ENCODE measurements at regions not wholly inside any gene's neighbourhood (a gene's known extent, or its start where the extent isn't known, plus 50 kb on each side); places are given as distances from the start of the nearest gene placed in this dataset.
"Not testable (repeated sequence)": the region's sequence is repeated elsewhere in the genome, so short reads cannot be mapped to it uniquely, and the experiment has no call there.

DNA sequence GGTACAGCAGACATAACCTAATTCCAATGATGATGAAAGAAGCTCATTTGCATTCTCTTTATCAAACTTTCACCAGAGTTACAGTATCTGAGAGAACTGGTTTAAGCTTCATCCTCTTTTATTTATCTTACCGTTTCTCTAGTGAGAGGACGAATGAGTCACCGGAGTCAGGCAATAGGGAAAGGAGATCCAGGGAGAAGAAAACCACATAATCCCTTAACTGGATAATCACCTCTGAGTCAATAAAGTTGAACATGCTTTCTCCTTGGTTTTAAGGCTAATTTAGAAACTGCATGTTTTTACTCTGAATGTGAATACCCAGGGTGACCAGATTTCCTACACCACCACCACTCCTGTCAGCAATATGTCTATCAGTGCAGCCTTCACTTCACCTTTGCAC, 313.7 kb upstream of the TBX18 start:
- DNase-seq (ENCODE audit: low spot score), result no peak

GRCh38 chr6:85077098-85077497, 312.7 kb upstream of the TBX18 start:
- no peak for DNase-seq (ENCODE audit: low spot score)

DNA sequence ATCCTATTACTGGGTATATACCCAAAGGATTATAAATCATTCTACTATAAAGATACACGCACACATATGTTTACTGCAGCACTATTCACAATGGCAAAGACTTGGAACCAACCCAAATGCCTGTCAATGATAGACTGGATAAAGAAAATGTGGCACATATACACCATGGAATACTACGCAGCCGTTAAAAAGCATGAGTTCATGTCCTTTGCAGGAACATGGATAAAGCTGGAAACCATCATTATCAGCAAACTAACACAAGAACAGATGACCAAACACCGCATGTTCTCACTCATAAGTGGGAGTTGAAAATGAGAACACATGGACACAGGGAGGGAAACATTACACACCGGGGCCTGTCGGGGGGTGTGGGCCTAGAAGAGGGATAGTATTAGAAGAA, 307.4 kb upstream of the TBX18 start:
- DNase-seq (ENCODE audit: low spot score), result not testable (repeated sequence)

DNA sequence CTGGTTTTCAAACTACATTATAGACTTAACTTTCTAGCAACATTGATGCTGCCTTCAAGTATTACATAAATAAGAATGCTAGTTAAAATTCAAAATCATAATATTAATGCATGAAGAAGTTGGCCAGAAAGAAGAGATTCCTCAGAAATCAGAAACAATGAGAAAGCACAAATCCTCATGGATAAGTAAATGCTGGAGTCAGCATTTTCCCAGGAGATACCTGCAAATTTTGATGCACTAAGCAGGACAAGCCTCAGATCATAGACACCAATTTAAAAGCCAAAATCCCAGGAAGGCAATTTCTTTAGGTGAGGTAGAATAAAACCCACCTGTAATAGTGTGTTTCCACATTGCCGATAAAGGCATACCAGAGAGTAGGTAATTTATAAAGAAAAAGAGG, 305.2 kb upstream of the TBX18 start:
- DNase-seq (ENCODE audit: low spot score), result no peak

GRCh38 chr6:85068221-85068620, 303.8 kb upstream of the TBX18 start:
- no peak for DNase-seq (ENCODE audit: low spot score)

DNA sequence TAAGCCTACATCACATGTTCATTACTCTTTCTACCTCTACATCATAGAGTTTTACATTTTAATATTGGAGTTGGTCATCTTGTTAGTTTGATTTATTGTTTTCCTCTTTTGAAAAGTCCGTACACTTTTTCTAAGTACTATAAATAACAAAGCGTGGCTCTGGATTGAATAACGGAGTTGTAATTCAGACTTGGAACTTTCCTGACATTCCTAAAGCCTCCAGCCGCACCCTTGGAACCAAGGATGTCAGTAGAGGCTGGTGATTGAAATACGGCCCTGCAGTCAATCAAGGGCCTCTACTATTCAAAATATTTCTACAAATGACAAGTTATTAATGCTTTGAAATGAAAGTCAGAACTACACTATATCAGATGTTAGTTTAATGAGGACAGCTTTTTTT, 301.9 kb upstream of the TBX18 start:
- DNase-seq (ENCODE audit: low spot score), result no peak

DNA sequence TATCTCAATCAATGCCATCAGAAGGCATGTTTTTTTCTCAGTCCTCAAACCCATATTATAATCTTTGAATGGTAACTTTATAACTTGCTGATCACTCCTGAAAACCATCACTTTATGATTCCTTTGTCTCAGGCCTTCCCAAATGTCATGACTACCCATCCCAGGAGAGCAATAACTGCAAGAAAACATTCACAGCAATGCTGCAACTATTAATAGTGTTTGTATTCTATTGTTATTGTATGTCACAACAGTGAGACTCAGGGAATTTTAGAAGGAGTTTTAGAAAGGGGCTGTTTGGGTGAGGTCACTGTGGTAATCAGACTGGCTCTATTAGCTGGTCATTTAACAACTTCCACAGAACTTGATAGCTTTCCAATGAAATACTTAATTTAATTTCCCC, 301.4 kb upstream of the TBX18 start:
- no peak for DNase-seq (ENCODE audit: low spot score)

- DNase-seq (ENCODE audit: low spot score), result no peak
Measured at GRCh38 chr6:85063611-85064010, 299.2 kb upstream of the TBX18 start.

DNA sequence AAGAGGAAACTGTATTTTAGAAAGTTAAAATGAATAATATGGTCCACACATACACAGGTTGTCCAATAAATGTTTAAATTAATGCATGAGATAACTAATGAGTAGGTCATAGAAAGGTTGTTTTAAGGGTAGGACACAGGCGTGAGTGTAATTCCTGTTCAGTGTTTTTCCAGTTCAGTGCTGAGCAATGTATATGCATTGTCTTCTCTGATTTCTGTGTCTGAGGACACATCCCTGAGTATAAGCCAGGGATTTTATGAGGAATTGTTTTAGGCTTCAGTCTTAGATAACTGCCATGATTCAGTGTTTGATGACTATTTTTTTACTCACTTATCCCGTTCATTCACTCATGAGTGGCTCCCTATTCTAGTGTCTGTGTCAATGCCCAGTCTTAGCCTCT, 298.5 kb upstream of the TBX18 start:
- no peak for DNase-seq (ENCODE audit: low spot score)

DNA sequence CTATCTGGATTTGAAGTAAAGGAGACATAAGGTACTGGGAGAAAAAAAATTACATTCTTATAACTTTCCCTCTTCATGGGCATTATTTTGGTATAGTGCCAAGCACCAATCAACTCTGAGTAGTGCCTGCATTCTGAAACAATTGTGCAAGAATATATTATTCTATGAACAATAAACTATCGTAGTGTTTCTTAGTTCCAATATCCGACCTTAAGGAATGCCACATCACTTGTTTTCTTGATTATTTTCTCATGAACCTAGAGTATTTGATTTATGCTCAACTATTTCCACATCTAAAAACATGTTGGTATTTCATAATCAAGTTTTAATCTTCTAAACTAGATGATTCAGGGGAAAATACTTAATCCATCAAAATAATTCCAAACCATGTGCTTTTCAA, 294.4 kb upstream of the TBX18 start:
- DNase-seq (ENCODE audit: low spot score), result no peak

DNA sequence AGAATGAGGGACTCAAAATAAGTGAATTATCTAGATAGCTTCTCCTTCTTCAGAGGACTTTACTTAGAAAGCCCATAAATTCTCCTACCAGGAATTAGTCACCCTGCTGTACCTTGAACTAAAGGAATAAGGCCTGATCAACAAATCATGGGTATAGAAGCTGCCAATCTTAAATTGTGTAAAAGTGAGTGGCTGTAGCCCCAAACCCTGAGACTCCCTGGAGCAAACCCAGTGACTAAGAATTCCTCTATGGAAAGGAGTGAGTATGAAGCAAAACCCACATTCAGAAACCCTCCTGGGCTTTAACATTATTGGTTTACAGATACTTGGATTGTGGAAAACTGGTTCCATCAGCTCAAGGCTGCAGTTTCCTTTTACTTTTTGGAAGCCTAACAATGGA, 285.8 kb upstream of the TBX18 start:
- no peak for DNase-seq (ENCODE audit: low spot score)

DNA sequence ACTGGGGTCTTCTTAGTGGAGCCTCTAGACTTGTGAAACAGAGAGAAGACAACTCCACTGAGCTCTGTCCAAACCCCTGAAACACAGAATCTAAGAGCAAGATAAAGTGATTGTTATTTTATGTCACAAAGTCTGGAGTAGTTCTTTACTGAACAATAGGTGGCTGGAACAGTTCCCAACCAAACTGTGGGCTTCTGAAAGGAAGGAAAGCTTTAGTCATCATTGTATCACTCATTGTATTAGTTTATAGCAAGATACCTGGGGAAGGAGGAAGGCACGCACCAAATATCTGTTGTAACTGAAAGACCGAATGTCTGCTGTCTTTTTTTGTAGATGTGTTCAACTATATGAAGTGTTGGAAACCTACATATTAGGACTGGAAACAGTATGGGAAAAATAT, 284.9 kb upstream of the TBX18 start:
- DNase-seq (ENCODE audit: low spot score), result no peak

DNA sequence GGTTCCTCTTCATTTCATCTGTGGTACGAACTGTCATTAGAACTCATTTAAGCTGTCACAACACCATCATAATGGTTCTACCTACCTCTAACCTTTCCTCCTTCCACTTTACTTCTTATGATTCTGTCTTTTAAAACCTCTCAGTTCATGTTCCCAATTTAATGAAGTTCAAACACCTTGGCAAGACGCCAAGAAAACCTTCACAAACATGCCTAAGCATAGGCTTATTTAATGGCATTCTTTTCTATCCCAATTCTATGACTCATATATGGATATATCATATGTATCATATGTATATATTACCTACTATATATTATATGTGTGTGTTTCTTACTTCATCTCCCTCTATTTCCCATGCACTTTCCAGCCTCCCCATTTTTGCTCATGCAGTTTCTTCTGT, 283.4 kb upstream of the TBX18 start:
- DNase-seq (ENCODE audit: low spot score), result no peak

DNA sequence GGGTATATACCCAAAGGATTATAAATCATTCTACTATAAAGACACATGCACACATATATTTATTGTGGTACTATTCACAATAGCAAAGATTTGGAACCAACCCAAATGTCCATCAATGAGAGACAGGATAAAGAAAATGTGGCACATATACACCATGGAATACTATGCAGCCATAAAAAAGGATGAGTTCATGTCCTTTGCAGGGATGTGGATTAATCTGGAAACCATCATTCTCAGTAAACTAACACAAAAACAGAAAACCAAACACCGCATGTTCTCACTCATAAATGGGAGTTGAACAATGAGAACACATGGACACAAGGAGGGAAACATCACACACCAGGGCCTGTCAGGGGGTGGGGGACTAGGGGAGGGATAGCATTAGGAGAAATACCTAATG, 281.4 kb upstream of the TBX18 start:
- not testable (repeated sequence) for DNase-seq (ENCODE audit: low spot score)

DNA sequence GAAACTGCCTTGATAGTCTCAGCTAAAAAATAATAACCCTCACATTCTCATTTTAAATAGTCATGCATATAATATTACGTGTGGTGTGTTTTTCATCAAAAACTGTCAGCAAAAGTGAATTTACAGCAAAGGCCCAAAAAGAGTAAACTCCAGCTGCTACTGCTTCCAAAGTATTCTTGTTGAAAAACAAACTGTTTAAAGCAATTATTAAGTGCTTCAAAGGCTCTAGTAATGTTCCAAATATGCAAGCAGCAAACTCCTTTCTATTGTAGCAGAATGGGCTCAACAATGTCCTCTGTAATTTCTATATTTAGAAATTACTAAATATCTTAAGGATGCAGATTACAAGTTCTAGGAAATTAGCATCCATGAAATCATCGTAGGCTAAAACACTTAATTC, 280.0 kb upstream of the TBX18 start:
- no peak for DNase-seq (ENCODE audit: low spot score)

- DNase-seq (ENCODE audit: low spot score), result no peak
Measured at GRCh38 chr6:85041376-85041775, 277.0 kb upstream of the TBX18 start.

DNA sequence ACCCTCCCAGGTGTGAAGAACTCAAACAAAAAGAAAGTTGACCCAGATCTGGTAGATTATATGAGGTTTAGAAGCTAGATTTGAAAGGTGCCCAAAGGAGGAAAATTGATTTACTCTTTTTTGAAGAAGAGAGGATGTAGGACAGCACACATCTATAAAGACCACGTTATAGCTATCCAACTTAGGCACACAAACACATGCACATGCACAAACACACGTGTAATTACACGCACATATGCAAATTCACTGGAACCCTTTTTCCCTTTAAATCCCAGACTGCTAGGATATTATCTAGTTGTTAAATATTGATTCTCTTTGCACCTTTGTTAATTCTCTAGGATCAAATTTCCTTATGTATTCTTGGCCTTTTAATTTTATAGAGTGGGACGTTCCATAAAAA, 272.8 kb upstream of the TBX18 start:
- DNase-seq (ENCODE audit: low spot score), result no peak

- DNase-seq (ENCODE audit: low spot score), result no peak
Measured at GRCh38 chr6:85035766-85036165, 271.4 kb upstream of the TBX18 start.

GRCh38 chr6:85033547-85033946, 269.1 kb upstream of the TBX18 start:
- DNase-seq (ENCODE audit: low spot score), result no peak

- DNase-seq (ENCODE audit: low spot score), result no peak
Measured at GRCh38 chr6:85026021-85026420, 261.6 kb upstream of the TBX18 start.

GRCh38 chr6:85023721-85024120, 259.3 kb upstream of the TBX18 start:
- DNase-seq (ENCODE audit: low spot score), result no peak

- no peak for DNase-seq (ENCODE audit: low spot score)
Measured at GRCh38 chr6:85017352-85017751, 253.0 kb upstream of the TBX18 start.

DNA sequence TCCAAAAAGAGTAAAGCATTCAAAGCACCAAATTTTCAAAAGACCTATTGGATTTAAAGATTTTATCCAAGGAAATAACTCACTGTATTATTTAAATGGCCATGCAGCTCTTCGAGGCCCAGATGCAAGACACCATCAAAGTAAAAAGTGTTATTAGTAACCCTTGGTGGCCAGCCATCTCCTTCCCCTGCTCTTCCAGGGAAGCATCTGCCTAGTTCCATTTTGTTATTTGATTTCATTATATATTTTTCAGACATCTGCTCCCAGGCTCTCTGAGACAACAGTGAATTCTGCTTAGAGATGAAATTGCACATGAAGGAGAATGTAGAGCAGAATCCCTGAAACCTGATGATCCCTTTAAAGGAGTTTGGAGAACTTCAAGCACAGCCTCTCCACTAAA, 252.3 kb upstream of the TBX18 start:
- DNase-seq (ENCODE audit: low spot score), result no peak

GRCh38 chr6:85015396-85015990, 251.1 kb upstream of the TBX18 start:
- peak; percentile 20 for DNase-seq (ENCODE audit: low spot score)

GRCh38 chr6:85010865-85011264, 246.5 kb upstream of the TBX18 start:
- DNase-seq (ENCODE audit: low spot score), result no peak
